NCI-H2029 treated with DMSO at 0.1 percent for 48 hours (cell line): ENCODE measurements at regions not wholly inside any gene's neighbourhood (a gene's known extent, or its start where the extent isn't known, plus 50 kb on each side); places are given as distances from the start of the nearest gene placed in this dataset.
"Not testable (repeated sequence)": the region's sequence is repeated elsewhere in the genome, so short reads cannot be mapped to it uniquely, and the experiment has no call there.

Source experiments
- DNase-seq: peaks from one replicate; lab custom pipeline; 2025; lab: John Stamatoyannopoulos, UW

GRCh38 chr2:82098617-82099016 is 1794.1 kb upstream of the LRRTM1 start:
- DNase-seq, result no peak

- no peak for DNase-seq
Observed at GRCh38 chr2:82089518-82089917, 1785.0 kb upstream of the LRRTM1 start.

GRCh38 chr2:82084679-82085392 is 1780.3 kb upstream of the LRRTM1 start:
- no peak for DNase-seq

DNA sequence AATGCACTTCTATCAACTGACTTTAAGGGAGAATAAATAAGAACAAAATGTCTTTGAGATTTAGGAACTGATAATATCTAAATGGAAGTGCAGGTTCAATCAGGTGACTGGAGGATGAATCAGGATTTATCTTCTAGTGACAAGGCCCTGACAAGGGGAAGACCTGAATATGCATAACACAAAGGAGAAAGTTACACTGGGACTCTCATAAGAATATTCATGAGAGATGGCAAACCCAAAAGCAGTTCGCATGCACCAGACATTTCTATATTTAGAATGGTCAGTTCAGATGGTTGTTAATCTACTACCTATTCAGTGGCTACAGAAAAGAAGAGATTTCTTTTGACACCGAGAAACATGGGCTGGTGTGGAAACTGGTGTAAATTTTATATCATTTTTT is 1771.3 kb upstream of the LRRTM1 start:
- no peak for DNase-seq

GRCh38 chr2:82062463-82062862 is 1757.9 kb upstream of the LRRTM1 start:
- DNase-seq, result no peak

DNA sequence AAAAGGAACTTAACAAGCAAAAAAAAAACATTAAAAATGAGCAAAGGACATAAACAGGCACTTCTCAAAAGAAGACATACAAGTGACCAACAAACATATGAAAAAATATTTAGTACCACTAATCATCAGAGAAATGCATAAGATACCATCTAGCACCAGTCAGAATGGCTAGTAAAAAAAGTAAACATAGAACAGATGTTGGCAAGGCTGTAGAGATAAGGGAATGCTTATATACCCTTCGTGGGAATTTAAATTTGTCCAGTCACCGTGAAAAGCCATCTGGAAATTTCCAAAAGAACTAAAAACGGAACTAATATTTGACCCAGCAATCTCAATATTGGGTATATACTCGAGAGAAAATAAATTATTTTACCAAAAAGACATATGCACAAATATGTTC is 1751.3 kb upstream of the LRRTM1 start:
- DNase-seq, result no peak

DNA sequence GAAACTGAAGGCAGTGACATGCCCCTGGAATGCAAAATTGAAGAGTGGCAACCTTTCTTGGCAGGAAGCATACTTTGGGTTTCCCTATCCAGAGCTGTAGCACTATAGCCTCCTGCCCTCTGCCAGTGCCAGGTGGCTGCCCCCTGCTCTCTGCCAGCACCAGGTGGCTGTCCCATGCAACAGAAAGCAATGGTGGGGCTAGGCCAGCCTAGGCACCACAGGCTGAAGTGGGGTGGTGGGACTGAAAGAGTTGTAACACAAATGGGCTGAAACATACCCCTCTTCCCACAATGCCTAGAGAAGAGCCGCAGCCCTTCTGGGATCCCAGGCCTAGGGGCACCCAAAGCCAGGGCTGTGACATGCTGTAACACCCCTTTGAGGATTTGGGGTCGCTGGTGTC is 1739.3 kb upstream of the LRRTM1 start:
- DNase-seq, result no peak

DNA sequence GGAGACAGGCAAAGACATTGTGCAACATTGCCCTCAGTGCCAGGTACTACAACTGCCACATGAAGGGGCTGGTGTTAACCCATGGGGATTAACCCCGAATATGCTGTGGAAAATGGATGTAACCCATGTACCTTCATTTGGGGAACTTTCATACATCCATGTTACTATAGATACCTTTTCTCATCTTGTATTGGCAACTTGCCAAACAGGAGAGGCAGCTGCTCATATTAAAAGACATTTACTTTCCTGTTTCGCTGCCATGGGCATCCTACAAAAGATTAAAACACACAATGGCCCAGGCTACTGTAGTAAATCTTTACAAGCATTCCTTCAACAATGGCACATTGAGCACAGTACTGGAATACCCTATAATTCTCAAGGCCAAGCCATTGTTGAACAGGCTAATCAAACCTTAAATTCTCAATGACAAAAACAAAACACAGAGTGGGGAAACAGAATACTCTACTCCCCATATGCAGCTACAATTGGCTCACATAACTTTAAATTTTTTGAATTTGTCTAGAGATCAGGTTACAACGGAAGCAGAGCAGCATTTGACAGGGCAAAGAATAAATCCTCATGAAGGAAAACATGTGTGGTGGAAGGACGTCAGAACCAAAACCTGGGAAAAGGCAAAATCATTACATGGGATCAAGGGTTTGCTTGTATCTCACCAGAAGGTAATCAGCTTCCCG is 1723.5 kb upstream of the LRRTM1 start:
- DNase-seq, result peak; percentile 5

GRCh38 chr2:82023710-82024109 is 1719.2 kb upstream of the LRRTM1 start:
- no peak for DNase-seq

GRCh38 chr2:82013641-82014040 is 1709.1 kb upstream of the LRRTM1 start:
- DNase-seq, result no peak

GRCh38 chr2:82007071-82007664 is 1702.6 kb upstream of the LRRTM1 start:
- no peak for DNase-seq

DNA sequence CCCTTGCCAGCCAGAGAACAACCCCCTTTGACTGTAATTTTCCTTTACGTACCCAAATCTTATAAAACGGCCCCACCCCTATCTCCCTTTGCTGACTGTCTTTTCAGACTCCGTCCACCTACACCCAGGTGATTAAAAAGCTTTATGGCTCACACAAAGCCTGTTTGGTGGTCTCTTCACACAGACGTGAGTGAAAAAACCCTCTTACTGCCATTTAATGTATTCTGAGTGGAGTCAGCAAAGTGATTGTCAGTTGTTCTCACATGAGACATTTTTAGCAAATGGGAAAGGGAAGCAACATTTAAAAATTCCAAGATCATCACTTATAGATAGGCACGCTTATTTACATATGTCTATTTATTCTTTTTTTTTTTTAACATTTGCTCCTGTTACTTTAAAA is 1701.3 kb upstream of the LRRTM1 start:
- not testable (repeated sequence) for DNase-seq

DNA sequence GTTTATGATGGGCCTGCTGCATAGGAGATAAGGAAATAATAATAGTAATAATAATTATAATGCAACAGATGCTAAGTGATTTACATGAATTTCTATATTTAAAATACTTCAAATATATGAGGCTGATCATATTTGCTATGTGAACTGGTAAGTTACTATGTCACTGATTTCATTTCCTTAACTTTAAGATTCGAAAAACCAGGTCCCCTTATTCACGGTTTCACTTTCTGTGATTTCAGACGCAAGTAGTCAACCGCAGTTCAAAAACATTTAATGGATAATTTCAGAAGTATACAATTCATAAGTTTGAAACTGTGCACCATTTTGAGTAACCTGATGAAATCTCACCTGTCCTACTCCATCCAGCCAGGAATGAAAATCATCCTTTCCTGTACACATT is 1697.1 kb upstream of the LRRTM1 start:
- DNase-seq, result no peak

- no peak for DNase-seq
Observed at GRCh38 chr2:82000606-82001005, 1696.1 kb upstream of the LRRTM1 start.

DNA sequence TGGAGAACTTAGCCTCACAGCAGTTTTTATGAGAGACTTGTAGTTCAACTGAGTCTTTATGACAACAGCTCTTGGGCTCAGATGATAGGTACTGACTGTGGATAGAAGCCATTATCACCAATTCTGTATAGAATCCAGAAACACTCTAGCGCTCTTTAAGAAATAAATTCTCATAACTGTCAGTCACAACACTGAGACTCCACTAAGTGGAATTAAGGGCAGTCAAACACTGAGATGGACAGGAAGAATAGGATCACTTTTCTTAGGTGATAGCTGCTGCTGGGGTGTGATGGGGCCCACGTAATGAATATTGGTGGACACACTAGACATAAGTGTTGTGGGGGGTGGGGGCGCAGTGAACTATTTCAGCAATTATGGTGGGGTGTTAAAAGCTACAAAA is 1691.8 kb upstream of the LRRTM1 start:
- DNase-seq, result no peak

DNA sequence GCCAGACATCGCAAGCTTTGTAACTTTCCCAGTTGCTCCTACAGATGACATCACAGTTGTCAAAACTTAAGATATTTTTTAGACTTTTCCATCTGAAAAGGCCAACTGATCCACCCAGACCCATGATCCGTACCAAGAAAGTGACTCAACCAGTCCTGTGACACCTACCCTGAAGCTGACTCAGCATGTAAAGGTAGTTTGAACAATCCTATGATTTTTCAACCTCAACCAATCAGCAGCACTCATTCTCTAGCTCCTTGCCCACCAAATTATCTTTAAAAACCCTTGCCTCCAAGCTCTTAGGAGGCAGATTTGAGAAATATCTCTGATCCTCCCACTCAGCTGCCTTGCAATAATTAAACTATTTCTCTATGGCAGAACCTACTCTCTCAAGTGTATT is 1686.7 kb upstream of the LRRTM1 start:
- DNase-seq, result no peak

DNA sequence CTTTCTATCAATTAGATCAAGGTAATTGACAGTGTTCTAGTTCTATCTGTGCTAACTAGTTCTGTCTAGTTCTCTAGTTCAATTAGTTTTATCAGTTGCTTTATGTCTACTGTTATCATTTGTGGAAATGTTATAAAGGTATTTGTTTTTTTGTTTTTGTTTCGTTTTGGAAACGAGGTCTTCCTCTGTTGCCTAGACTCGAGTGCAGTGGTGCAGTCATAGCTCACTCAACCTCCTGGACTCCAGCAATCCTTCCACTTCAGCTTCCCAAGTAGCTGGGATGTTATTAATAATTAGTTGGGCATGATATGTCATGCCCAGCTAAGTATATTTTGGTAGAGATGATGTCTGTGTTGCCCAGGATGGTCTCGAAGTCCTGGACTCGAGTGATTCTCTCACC is 1682.8 kb upstream of the LRRTM1 start:
- DNase-seq, result no peak

DNA sequence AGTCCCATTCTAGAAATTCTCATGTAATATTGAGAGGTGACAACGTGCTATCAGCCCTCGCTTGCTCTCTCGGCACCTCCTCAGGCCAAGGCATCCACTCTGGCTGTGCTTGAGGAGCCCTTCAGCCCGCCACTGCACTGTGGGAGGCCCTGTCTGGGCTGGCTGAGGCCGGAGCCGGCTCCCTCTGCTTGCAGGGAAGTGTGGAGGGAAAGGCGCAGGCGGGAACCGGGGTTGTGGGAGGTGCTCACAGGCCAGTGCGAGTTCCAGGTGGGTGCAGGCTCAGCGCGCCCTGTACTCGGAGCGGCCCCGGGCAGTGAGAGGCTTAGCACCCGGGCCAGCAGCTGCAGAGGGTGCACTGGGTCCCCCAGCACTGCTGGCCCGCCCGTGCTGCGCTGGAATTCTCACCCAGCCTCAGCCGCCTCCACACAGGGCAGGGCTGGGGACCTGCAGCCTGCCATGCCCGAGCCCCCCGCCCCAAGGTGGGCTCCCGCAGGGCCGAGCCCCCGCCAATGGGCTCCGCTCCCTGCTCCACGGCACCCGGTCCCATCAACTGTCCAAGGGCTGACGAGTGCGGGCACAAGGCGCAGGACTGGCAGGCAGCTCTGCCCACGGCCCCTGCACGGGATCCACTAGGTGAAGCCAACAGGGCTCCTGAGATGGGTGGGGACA is 1680.6 kb upstream of the LRRTM1 start:
- no peak for DNase-seq

- DNase-seq, result no peak
Observed at GRCh38 chr2:81981585-81981984, 1677.0 kb upstream of the LRRTM1 start.

DNA sequence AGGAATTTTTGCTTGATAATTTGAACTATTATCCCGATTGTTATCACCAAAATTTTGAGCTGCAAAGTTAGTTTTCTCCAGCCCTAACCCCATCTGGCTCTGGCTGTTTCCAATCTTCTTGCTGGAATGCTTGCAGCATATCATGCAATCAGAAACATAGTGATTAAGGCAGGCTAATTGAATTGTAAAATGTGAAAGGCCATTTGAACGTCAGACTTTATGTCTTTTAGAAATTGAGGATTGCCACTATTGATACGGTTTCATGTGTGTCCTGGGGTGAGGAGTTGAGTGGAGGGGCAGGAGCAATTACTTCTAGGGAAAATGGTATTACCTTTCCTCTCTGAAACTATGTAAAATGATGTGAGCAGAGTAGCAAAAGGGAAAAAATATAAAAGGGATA is 1674.5 kb upstream of the LRRTM1 start:
- DNase-seq, result no peak

DNA sequence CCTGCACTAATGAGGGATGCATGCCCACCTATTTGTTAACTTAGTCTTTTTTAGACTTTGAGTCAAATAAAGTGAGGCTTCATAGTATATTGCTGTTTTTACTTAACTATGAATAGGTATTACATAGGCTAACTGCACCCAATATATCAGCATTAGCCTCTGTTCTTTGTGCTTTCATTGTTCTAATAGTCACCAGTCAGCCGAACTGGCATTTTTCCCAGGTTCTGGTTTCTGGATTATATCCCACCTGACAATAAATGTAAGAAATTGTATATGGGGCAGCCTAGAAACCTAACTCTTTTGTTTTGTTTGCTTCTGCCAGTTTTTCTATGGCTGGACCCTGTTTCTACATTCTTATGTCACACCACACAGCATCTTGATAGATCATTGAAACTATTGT is 1672.4 kb upstream of the LRRTM1 start:
- no peak for DNase-seq

GRCh38 chr2:81974216-81974615 is 1669.7 kb upstream of the LRRTM1 start:
- DNase-seq, result no peak

- no peak for DNase-seq
Observed at GRCh38 chr2:81942876-81943275, 1638.3 kb upstream of the LRRTM1 start.
